ENCODE measurements at regions not wholly inside any gene's neighbourhood (a gene's known extent, or its start where the extent isn't known, plus 50 kb on each side); places are given as distances from the start of the nearest gene placed in this dataset.

DNA sequence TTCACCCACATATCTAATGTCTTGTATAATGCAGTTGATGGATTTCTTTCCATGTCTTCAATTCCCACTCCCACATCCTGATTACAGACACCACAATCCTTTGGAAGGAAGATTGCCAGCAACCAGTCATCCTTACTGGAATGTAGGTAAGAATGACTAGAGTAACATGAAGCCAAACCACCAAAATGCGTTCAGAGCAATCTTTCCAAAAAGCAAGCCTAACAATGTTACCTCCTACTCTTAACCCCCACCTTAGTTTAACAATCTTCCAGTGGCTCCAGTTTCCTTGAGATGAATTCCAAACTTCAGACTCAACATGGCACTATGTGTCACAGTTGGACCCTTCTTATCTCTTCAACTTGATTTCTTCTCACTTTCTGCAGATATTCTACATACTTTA is 685.6 kb downstream of the DOK5 start:
- TF ChIP-seq CTCF (conservative IDR thresholded peaks at IDR 0.05; ENCODE audit: low read depth, low read length) (no peak), EZH2 (IDR thresholded peaks at IDR 0.05; ENCODE audit: borderline replicate concordance, low read depth, low read length, poor library complexity, severe bottlenecking) (no peak)
